DOHH2 (cell line): ENCODE measurements at regions not wholly inside any gene's neighbourhood (a gene's known extent, or its start where the extent isn't known, plus 50 kb on each side); places are given as distances from the start of the nearest gene placed in this dataset.
A peak's percentile ranks its signal among the peaks of the same experiment; 100 is the strongest.

Source experiments
- H3F3A ChIP-seq: fragments of 200-600 bp; sonication (generic), shearing (Covaris generic); 2 replicates; pipeline ENCODE4 v1.6.0; 2016; ENCODE audit warnings: antibody characterized with exemption, mild to moderate bottlenecking; ENCODE audit not compliant: control insufficient read depth, insufficient read depth
- H3K27ac ChIP-seq: fragments of 200-600 bp; sonication (generic); 2 replicates; pipeline ENCODE4 v1.5.1; 2014; ENCODE audit warnings: low read depth, mild to moderate bottlenecking, low read length, moderate library complexity
- H3K27me3 ChIP-seq: fragments of 200-600 bp; sonication (generic); 2 replicates; pipeline ENCODE4 v1.6.1; 2014; ENCODE audit warnings: mild to moderate bottlenecking, low read length, mixed read lengths; ENCODE audit not compliant: control insufficient read depth
- H3K36me3 ChIP-seq: fragments of 200-600 bp; sonication (generic); 2 replicates; pipeline ENCODE4 v1.6.1; 2014; ENCODE audit warnings: mild to moderate bottlenecking, low read length, moderate library complexity, mixed read lengths; ENCODE audit not compliant: control insufficient read depth
- H3K4me1 ChIP-seq: fragments of 200-600 bp; sonication (generic); 2 replicates; pipeline ENCODE4 v1.6.1; 2014; ENCODE audit warnings: mild to moderate bottlenecking, low read length, mixed read lengths; ENCODE audit not compliant: control insufficient read depth
- H3K4me2 ChIP-seq: fragments of 200-600 bp; sonication (generic); 2 replicates; pipeline ENCODE4 v1.6.0; 2014; ENCODE audit warnings: mild to moderate bottlenecking, low read length, moderate library complexity
- H3K4me3 ChIP-seq: fragments of 200-600 bp; sonication (generic); 2 replicates; pipeline ENCODE4 v1.5.1; 2014; ENCODE audit warnings: mild to moderate bottlenecking, low read length, mixed read lengths
- H3K79me2 ChIP-seq: fragments of 200-600 bp; sonication (generic); 2 replicates; pipeline ENCODE4 v1.6.1; 2014; ENCODE audit warnings: mild to moderate bottlenecking, low read length, mixed read lengths; ENCODE audit not compliant: control insufficient read depth
- H3K9me2 ChIP-seq: fragments of 200-600 bp; sonication (generic); replicated peaks from 2 replicates; pipeline ENCODE4 v1.6.1; 2014; ENCODE audit warnings: mild to moderate bottlenecking, low read length, mixed read lengths; ENCODE audit not compliant: control insufficient read depth
- H3K9me3 ChIP-seq: fragments of 200-600 bp; sonication (generic); 2 replicates; pipeline ENCODE4 v1.6.1; 2014; ENCODE audit warnings: antibody characterized with exemption, low read length, mixed read lengths; ENCODE audit not compliant: control insufficient read depth, insufficient read depth
- H4K20me1 ChIP-seq: fragments of 200-600 bp; sonication (generic); 2 replicates; pipeline ENCODE4 v1.6.0; 2014; ENCODE audit warnings: low read depth, mild to moderate bottlenecking, antibody characterized with exemption, low read length, moderate library complexity; ENCODE audit not compliant: control insufficient read depth, insufficient read depth
- EZH2phosphoT487 ChIP-seq: fragments of 200-600 bp; sonication (generic); IDR thresholded peaks from 2 replicates; pipeline ENCODE4 v1.6.1; 2017; ENCODE audit warnings: borderline replicate concordance, mild to moderate bottlenecking, antibody characterized with exemption, low read length, moderate library complexity, mixed read lengths
- TF ChIP-seq, protein P1 (sequence below): fragments of 200-600 bp; sonication (generic); IDR thresholded peaks from one replicate; pipeline ENCODE4 v1.5.1; 2014; ENCODE audit warnings: antibody characterized with exemption, mild to moderate bottlenecking, low read depth, low read length; ENCODE audit not compliant: poor library complexity, severe bottlenecking

DNA sequence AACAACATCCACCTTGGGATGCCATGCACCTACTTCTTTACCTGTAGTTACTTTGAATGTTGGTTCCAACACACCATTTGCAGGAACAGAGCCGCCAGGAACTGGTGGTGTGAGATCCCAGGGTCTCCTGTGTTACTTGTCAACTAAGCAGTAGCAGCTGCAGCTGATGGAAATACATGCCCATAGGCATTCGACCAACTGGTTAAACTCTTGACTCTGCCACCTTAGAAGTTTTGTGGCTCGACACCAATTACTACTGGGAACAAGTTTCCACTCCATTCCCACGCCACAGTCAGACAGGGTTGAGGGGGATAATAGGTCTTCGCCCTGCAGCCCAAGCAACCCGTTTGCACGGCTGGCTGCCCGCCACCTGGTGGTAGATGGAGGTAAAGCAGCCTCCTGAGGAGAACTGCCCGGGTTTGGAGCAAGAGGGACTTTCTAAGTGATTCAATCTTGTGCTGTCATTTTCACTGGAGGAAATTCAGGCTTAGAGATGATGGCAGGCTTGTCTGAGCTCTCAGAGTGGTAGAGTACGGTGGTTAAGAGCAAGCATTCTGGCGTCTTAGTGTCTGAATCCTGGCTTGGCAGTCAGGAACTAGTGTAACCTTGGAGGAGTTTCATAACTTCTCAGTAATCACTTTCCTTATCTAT, 119.1 kb upstream of the TRIM2 start:
- no peaks in the 10 kb centered on the region for H4K20me1 ChIP-seq
- H3F3A ChIP-seq, result no peaks in the 10 kb centered on the region
- H3K27me3 ChIP-seq, result peaks cover 44% of the 10 kb centered on the region
- peaks cover 9% of the 10 kb centered on the region for H3K4me1 ChIP-seq
- H3K27ac ChIP-seq, result no peak overlapping the region
- H3K9me3 ChIP-seq, result no peaks in the 10 kb centered on the region
- no peaks in the 10 kb centered on the region for H3K79me2 ChIP-seq
- H3K9me2 ChIP-seq, result no peaks in the 10 kb centered on the region
- no peak overlapping the region for H3K4me2 ChIP-seq
- no peak for TF ChIP-seq EZH2phosphoT487
- TF ChIP-seq, protein P1, sequence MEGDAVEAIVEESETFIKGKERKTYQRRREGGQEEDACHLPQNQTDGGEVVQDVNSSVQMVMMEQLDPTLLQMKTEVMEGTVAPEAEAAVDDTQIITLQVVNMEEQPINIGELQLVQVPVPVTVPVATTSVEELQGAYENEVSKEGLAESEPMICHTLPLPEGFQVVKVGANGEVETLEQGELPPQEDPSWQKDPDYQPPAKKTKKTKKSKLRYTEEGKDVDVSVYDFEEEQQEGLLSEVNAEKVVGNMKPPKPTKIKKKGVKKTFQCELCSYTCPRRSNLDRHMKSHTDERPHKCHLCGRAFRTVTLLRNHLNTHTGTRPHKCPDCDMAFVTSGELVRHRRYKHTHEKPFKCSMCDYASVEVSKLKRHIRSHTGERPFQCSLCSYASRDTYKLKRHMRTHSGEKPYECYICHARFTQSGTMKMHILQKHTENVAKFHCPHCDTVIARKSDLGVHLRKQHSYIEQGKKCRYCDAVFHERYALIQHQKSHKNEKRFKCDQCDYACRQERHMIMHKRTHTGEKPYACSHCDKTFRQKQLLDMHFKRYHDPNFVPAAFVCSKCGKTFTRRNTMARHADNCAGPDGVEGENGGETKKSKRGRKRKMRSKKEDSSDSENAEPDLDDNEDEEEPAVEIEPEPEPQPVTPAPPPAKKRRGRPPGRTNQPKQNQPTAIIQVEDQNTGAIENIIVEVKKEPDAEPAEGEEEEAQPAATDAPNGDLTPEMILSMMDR, result peak; percentile 97
- no peak overlapping the region for H3K4me3 ChIP-seq
- no peaks in the 10 kb centered on the region for H3K36me3 ChIP-seq

DNA sequence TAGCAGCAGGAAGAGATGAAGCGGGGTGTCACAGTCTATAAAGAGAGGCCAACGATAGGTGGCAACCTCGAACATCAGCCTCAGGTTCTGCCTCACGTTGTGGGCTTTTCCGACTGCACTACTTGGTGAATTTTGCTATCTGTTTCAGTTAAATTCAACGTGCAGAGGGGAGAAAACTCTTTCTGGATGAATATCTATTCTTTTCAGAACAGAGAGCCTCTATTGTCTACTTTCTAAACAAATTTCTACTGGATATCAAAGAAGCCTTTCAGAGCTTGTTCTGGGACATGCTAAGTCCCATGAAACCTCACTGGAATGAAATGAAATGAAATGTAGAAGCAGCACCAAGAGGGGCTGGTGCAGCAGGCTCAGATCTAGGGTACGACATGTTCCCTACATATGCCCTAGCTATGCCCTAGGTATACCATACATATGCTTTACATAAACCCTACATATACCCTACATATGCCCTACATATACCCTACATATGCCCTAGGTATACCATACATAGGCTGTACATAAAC, 116.5 kb upstream of the TRIM2 start:
- H3K9me3 ChIP-seq, result no peaks in the 10 kb centered on the region

GRCh38 chr4:153089742-153090141, 114.5 kb upstream of the TRIM2 start:
- no peaks in the 10 kb centered on the region for H4K20me1 ChIP-seq
- no peaks in the 10 kb centered on the region for H3F3A ChIP-seq
- no peak overlapping the region for H3K4me3 ChIP-seq
- no peaks in the 10 kb centered on the region for H3K79me2 ChIP-seq
- H3K27ac ChIP-seq, result no peak overlapping the region
- H3K4me2 ChIP-seq, result no peak overlapping the region
- peaks cover 26% of the 10 kb centered on the region for H3K27me3 ChIP-seq
- H3K9me2 ChIP-seq, result no peaks in the 10 kb centered on the region
- H3K36me3 ChIP-seq, result no peaks in the 10 kb centered on the region
- no peaks in the 10 kb centered on the region for H3K9me3 ChIP-seq
- peaks cover 6% of the 10 kb centered on the region; the same call in 1 of the 2 replicates for H3K4me1 ChIP-seq
- no peak for TF ChIP-seq EZH2phosphoT487
- TF ChIP-seq, protein P1, result no peak

More for the DNA sequence above, 116.5 kb upstream of the TRIM2 start:
- TF ChIP-seq EZH2phosphoT487, result no peak
- TF ChIP-seq, protein P1, result no peak
- Histone ChIP-seq H3K79me2 (no peaks in the 10 kb centered on the region), H3K27me3 (peaks cover 32% of the 10 kb centered on the region), H3K4me1 (peaks cover 9% of the 10 kb centered on the region), H3K9me2 (no peaks in the 10 kb centered on the region), H3K4me2 (no peak overlapping the region), H3F3A (no peaks in the 10 kb centered on the region), H3K36me3 (no peaks in the 10 kb centered on the region), H3K27ac (no peak overlapping the region), H3K4me3 (no peak overlapping the region), H4K20me1 (no peaks in the 10 kb centered on the region)
